WTC11 (cell line): ENCODE measurements at regions not wholly inside any gene's neighbourhood (a gene's known extent, or its start where the extent isn't known, plus 50 kb on each side); places are given as distances from the start of the nearest gene placed in this dataset.
"Not testable (repeated sequence)": the region's sequence is repeated elsewhere in the genome, so short reads cannot be mapped to it uniquely, and the experiment has no call there.

ENCODE experiments used
- ATF1 ChIP-seq: sonication (generic); formaldehyde crosslinking; IDR thresholded peaks from 2 replicates; pipeline ENCODE4 v1.8.1; 2023; ENCODE audit warnings: mild to moderate bottlenecking, moderate library complexity, missing genetic modification reagents
- ELF4 ChIP-seq: sonication (generic); formaldehyde crosslinking; IDR thresholded peaks from 2 replicates; pipeline ENCODE4 v1.8.1; 2022; ENCODE audit warnings: low read depth, mild to moderate bottlenecking, moderate library complexity, missing genetic modification reagents
- FOXJ3 ChIP-seq: sonication (generic); formaldehyde crosslinking; IDR thresholded peaks from 2 replicates; pipeline ENCODE4 v1.9.0; 2021; ENCODE audit warnings: missing genetic modification reagents, mild to moderate bottlenecking, borderline replicate concordance
- IRF2 ChIP-seq: sonication (generic); formaldehyde crosslinking; IDR thresholded peaks from 2 replicates; pipeline ENCODE4 v1.8.0; 2022; ENCODE audit warnings: low read depth, missing genetic modification reagents, borderline replicate concordance
- TF ChIP-seq, protein P1 (sequence below): sonication (generic); formaldehyde crosslinking; IDR thresholded peaks from 2 replicates; pipeline ENCODE4 v1.8.0; 2022; ENCODE audit warnings: mild to moderate bottlenecking, missing genetic modification reagents
- TF ChIP-seq, protein P2 (sequence below): sonication (generic); formaldehyde crosslinking; IDR thresholded peaks from 2 replicates; pipeline ENCODE4 v1.8.0; 2022; ENCODE audit warnings: missing genetic modification reagents
- TF ChIP-seq, protein P3 (sequence below): fragments of 200-600 bp; IDR thresholded peaks from 2 replicates; pipeline ENCODE4 v1.8.0; 2022; ENCODE audit warnings: antibody characterized with exemption

DNA sequence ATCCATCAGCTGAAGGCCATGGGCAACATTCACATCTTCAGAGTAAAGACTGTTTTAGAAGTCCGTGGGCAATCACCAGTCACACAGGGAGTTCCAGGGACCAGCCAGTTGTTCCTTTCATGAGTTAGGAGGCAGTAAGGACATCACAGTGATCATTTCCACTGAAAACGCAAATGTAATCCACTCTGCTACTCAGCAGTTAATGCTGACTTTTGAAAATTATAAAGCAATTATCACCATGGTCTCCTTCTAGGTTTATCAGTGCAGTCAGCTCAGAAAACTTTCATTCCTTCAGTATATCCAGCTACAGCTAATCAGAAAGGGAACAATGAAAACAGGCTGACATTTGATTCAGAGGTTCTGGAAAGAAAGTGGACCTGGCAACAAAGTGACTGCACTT lies 50.6 kb upstream of the HNMT start:
- TF ChIP-seq, protein P1, sequence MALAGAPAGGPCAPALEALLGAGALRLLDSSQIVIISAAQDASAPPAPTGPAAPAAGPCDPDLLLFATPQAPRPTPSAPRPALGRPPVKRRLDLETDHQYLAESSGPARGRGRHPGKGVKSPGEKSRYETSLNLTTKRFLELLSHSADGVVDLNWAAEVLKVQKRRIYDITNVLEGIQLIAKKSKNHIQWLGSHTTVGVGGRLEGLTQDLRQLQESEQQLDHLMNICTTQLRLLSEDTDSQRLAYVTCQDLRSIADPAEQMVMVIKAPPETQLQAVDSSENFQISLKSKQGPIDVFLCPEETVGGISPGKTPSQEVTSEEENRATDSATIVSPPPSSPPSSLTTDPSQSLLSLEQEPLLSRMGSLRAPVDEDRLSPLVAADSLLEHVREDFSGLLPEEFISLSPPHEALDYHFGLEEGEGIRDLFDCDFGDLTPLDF: not testable (repeated sequence)
- not testable (repeated sequence) for TF ChIP-seq ATF1, FOXJ3, IRF2, ELF4 (CRISPR knock-in tag)
- TF ChIP-seq, protein P2, sequence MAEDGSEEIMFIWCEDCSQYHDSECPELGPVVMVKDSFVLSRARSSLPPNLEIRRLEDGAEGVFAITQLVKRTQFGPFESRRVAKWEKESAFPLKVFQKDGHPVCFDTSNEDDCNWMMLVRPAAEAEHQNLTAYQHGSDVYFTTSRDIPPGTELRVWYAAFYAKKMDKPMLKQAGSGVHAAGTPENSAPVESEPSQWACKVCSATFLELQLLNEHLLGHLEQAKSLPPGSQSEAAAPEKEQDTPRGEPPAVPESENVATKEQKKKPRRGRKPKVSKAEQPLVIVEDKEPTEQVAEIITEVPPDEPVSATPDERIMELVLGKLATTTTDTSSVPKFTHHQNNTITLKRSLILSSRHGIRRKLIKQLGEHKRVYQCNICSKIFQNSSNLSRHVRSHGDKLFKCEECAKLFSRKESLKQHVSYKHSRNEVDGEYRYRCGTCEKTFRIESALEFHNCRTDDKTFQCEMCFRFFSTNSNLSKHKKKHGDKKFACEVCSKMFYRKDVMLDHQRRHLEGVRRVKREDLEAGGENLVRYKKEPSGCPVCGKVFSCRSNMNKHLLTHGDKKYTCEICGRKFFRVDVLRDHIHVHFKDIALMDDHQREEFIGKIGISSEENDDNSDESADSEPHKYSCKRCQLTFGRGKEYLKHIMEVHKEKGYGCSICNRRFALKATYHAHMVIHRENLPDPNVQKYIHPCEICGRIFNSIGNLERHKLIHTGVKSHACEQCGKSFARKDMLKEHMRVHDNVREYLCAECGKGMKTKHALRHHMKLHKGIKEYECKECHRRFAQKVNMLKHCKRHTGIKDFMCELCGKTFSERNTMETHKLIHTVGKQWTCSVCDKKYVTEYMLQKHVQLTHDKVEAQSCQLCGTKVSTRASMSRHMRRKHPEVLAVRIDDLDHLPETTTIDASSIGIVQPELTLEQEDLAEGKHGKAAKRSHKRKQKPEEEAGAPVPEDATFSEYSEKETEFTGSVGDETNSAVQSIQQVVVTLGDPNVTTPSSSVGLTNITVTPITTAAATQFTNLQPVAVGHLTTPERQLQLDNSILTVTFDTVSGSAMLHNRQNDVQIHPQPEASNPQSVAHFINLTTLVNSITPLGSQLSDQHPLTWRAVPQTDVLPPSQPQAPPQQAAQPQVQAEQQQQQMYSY (CRISPR knock-in tag): not testable (repeated sequence)
- TF ChIP-seq, protein P3, sequence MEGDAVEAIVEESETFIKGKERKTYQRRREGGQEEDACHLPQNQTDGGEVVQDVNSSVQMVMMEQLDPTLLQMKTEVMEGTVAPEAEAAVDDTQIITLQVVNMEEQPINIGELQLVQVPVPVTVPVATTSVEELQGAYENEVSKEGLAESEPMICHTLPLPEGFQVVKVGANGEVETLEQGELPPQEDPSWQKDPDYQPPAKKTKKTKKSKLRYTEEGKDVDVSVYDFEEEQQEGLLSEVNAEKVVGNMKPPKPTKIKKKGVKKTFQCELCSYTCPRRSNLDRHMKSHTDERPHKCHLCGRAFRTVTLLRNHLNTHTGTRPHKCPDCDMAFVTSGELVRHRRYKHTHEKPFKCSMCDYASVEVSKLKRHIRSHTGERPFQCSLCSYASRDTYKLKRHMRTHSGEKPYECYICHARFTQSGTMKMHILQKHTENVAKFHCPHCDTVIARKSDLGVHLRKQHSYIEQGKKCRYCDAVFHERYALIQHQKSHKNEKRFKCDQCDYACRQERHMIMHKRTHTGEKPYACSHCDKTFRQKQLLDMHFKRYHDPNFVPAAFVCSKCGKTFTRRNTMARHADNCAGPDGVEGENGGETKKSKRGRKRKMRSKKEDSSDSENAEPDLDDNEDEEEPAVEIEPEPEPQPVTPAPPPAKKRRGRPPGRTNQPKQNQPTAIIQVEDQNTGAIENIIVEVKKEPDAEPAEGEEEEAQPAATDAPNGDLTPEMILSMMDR: not testable (repeated sequence)
